Endothelial cell of umbilical vein (primary cell): ENCODE measurements at regions not wholly inside any gene's neighbourhood (a gene's known extent, or its start where the extent isn't known, plus 50 kb on each side); places are given as distances from the start of the nearest gene placed in this dataset.

ENCODE experiments used
- BruUV-seq: library from RNA; stranded (reverse); fragments of 400-500 nt; replicated peaks from 2 replicates; lab custom pipeline; 2021; lab: Mats Ljungman, UMichigan
- CTCF ChIA-PET: fragments of 300-600, 350-600 bp; sonication (Branson Sonifier 250); formaldehyde crosslinking; loops from one replicate; lab custom pipeline; 2021; ENCODE audit warnings: antibody characterized with exemption, inconsistent platforms; lab: Charles Lee
- POLR2A ChIA-PET: fragments of 300-600, 350-600 bp; sonication (Branson Sonifier 250); formaldehyde crosslinking; loops from one replicate; lab custom pipeline; 2021; ENCODE audit warnings: antibody characterized with exemption, inconsistent platforms; lab: Charles Lee
- DNase-seq: peaks from one replicate; pipeline ENCODE4 v3.0.0-alpha.2; 2011; ENCODE audit warnings: low read depth, low spot score
- FAIRE-seq: peaks from 2 replicates; lab custom pipeline; 2011; peaks lifted over from hg19 to GRCh38; lab: Jason Lieb, UNC
- H2AFZ ChIP-seq: 2 replicates; pipeline ENCODE4 v1.6.0; 2012; ENCODE audit warnings: low read depth, low read length, control low read depth, inconsistent platforms
- H3K27ac ChIP-seq: 2 replicates; pipeline ENCODE4 v1.5.1; 2011; ENCODE audit warnings: low read depth, mild to moderate bottlenecking, control low read depth, low read length, moderate library complexity; ENCODE audit not compliant: insufficient read depth
- H3K27me3 ChIP-seq, 2 experiments: 2 replicates each; pipeline versions ENCODE4 v1.6.0 to v1.6.1; 2011; ENCODE audit warnings: low read length in 2 of 2, mixed read lengths in 1 of 2; ENCODE audit not compliant: control insufficient read depth in 2 of 2, insufficient read depth in 2 of 2
- H3K36me3 ChIP-seq, 2 experiments: 2 replicates in 1 of 2; 3 replicates in 1 of 2; pipeline ENCODE4 v1.5.1; 2011; ENCODE audit warnings: low read length in 2 of 2, mild to moderate bottlenecking in 1 of 2, moderate library complexity in 1 of 2; ENCODE audit not compliant: control insufficient read depth in 2 of 2, insufficient read depth in 2 of 2; ENCODE audit errors: extremely low read depth in 1 of 2
- H3K4me1 ChIP-seq: 3 replicates; pipeline ENCODE4 v1.5.1; 2011; ENCODE audit warnings: mild to moderate bottlenecking, low read length; ENCODE audit not compliant: control insufficient read depth, insufficient read depth; ENCODE audit errors: extremely low read depth
- H3K4me2 ChIP-seq: 2 replicates; pipeline ENCODE4 v1.6.1; 2011; ENCODE audit warnings: low read length, control low read depth, mixed read lengths; ENCODE audit not compliant: insufficient read depth
- H3K4me3 ChIP-seq, 3 experiments: fragments of 200-600 bp in 1 of 3; sonication (generic), shearing (Covaris generic) in 1 of 3; replicated peaks in 1 of 3; 2 replicates each; pipeline ENCODE4 v1.5.1; 2011 to 2016; ENCODE audit warnings: control low read depth in 3 of 3, low read length in 3 of 3, mild to moderate bottlenecking in 2 of 3, inconsistent platforms in 1 of 3, low read depth in 1 of 3, moderate library complexity in 1 of 3; ENCODE audit not compliant: insufficient read depth in 1 of 3
- H3K79me2 ChIP-seq: 2 replicates; pipeline ENCODE4 v1.6.0; 2012; ENCODE audit warnings: low read length, inconsistent platforms; ENCODE audit not compliant: control insufficient read depth, insufficient read depth
- H3K9ac ChIP-seq: replicated peaks from 2 replicates; pipeline ENCODE3; 2011; ENCODE audit warnings: low read length, control low read depth; ENCODE audit not compliant: insufficient read depth; ENCODE audit errors: extremely low read depth
- H3K9me1 ChIP-seq: replicated peaks from 3 replicates; pipeline ENCODE4 v1.6.0; 2011; ENCODE audit warnings: mild to moderate bottlenecking, low read length; ENCODE audit not compliant: control insufficient read depth, insufficient read depth; ENCODE audit errors: extremely low read depth
- H3K9me3 ChIP-seq: replicated peaks from 2 replicates; pipeline ENCODE4 v1.5.1; 2012; ENCODE audit warnings: low read length, inconsistent platforms; ENCODE audit not compliant: control insufficient read depth, insufficient read depth
- H4K20me1 ChIP-seq: replicated peaks from 2 replicates; pipeline ENCODE3; 2011; ENCODE audit warnings: mild to moderate bottlenecking, low read length; ENCODE audit not compliant: control insufficient read depth, insufficient read depth; ENCODE audit errors: extremely low read depth
- GATA2 ChIP-seq: IDR thresholded peaks from 2 replicates; pipeline ENCODE4 v1.7.0; 2011; ENCODE audit warnings: low read depth, mild to moderate bottlenecking, moderate library complexity, mixed read lengths, low read length; ENCODE audit not compliant: insufficient read length, insufficient read depth
- dilution Hi-C: fragments of 300-500 bp; cut with MboI; formaldehyde crosslinking; loops from one replicate; pipeline ENCODE4 v1.15.0; 2019; ENCODE audit warnings: low sequenced_read_pairs; ENCODE audit not compliant: extremely low pct_ligation_motif_present
- intact Hi-C: fragments of 100-400 bp; cut with micrococcal nuclease; formaldehyde crosslinking; loops from one replicate; pipeline ENCODE4 v1.10.0; 2022
- TF ChIP-seq, protein P1 (sequence below), 2 donors: IDR thresholded peaks; 1 replicate in 1 of 2; 2 replicates in 1 of 2; pipeline ENCODE4 v1.5.1; 2011; ENCODE audit warnings: low read length in 2 of 2, mild to moderate bottlenecking in 2 of 2, moderate library complexity in 2 of 2, control low read depth in 1 of 2, inconsistent platforms in 1 of 2, low read depth in 1 of 2; ENCODE audit not compliant: insufficient read depth in 1 of 2; ENCODE audit errors: extremely low read depth in 1 of 2

GRCh38 chr20:6636209-6637159, 131.0 kb upstream of the BMP2 start:
- H3K9ac ChIP-seq = no peak overlapping the region
- no peaks in the 10 kb centered on the region for H3K27me3 ChIP-seq
- H2AFZ ChIP-seq = no peak overlapping the region
- dilution Hi-C loops = no loop called here
- FAIRE-seq = peak; percentile 96
- no peaks in the 10 kb centered on the region for H4K20me1 ChIP-seq
- TF ChIP-seq, protein P1, sequence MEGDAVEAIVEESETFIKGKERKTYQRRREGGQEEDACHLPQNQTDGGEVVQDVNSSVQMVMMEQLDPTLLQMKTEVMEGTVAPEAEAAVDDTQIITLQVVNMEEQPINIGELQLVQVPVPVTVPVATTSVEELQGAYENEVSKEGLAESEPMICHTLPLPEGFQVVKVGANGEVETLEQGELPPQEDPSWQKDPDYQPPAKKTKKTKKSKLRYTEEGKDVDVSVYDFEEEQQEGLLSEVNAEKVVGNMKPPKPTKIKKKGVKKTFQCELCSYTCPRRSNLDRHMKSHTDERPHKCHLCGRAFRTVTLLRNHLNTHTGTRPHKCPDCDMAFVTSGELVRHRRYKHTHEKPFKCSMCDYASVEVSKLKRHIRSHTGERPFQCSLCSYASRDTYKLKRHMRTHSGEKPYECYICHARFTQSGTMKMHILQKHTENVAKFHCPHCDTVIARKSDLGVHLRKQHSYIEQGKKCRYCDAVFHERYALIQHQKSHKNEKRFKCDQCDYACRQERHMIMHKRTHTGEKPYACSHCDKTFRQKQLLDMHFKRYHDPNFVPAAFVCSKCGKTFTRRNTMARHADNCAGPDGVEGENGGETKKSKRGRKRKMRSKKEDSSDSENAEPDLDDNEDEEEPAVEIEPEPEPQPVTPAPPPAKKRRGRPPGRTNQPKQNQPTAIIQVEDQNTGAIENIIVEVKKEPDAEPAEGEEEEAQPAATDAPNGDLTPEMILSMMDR (IDR thresholded peaks at IDR 0.05; ENCODE audit: extremely low read depth in 1 of 2, insufficient read depth in 1 of 2, low read depth in 1 of 2, low read length in 2 of 2) = peak; percentile 52 to 62
- TF ChIP-seq GATA2 = no peak
- no peak overlapping the region for H3K4me3 ChIP-seq
- no peaks in the 10 kb centered on the region for H3K9me3 ChIP-seq
- no peak overlapping the region for H3K27ac ChIP-seq
- ChIA-PET POLR2A (no interaction called here), CTCF (interaction anchor here (0.6 to 4.1 kb wide), 49 partner anchors 9 to 1290 kb away, joined by 3 to 45 read pairs (median 4); partner anchors contain the start of gene BMP2)
- BruUV-seq = no TSS peak
- no peaks in the 10 kb centered on the region for H3K4me1 ChIP-seq
- no peaks in the 10 kb centered on the region for H3K36me3 ChIP-seq
- no peaks in the 10 kb centered on the region for H3K79me2 ChIP-seq
- intact Hi-C loops = loop anchor here (1.0 to 5.0 kb wide), 7 partner anchors 53 to 1291 kb away; no protein-coding TSS in a partner anchor
- H3K9me1 ChIP-seq = no peaks in the 10 kb centered on the region
- H3K4me2 ChIP-seq = no peak overlapping the region
- DNase-seq = peak; percentile 85
